ENCODE measurements at regions not wholly inside any gene's neighbourhood (a gene's known extent, or its start where the extent isn't known, plus 50 kb on each side); places are given as distances from the start of the nearest gene placed in this dataset.

GRCh38 chr10:45502458-45502857 is 128.4 kb downstream of the ALOX5 start:
- TF ChIP-seq CTCF (IDR thresholded peaks at IDR 0.05; ENCODE audit: low read depth, low read length, missing input control), result no peak
- TF ChIP-seq ZBTB33 (IDR thresholded peaks at IDR 0.05), result no peak
- no peak for TF ChIP-seq GABPA (IDR thresholded peaks at IDR 0.05 in 1 of 2, conservative IDR thresholded peaks at IDR 0.05 in 1 of 2)
- no peak for TF ChIP-seq EGR1 (IDR thresholded peaks at IDR 0.05; ENCODE audit: low read depth in 2 of 2)
- TF ChIP-seq NR2F2 (IDR thresholded peaks at IDR 0.05), result no peak
- TF ChIP-seq RAD21 (IDR thresholded peaks at IDR 0.05), result no peak
- no peak for TF ChIP-seq ATF3 (IDR thresholded peaks at IDR 0.05)
- TF ChIP-seq REST (IDR thresholded peaks at IDR 0.05), result no peak
- no peak for TF ChIP-seq TAF1 (conservative IDR thresholded peaks at IDR 0.05)
- TF ChIP-seq RXRA (IDR thresholded peaks at IDR 0.05), result no peak
- no peak for TF ChIP-seq MAX (IDR thresholded peaks at IDR 0.05)
- TF ChIP-seq SP1 (IDR thresholded peaks at IDR 0.05), result no peak
- no peak for TF ChIP-seq JUND (IDR thresholded peaks at IDR 0.05)

All from liver (tissue), 3 donors.